NCI-H2196 (cell line): ENCODE measurements at regions not wholly inside any gene's neighbourhood (a gene's known extent, or its start where the extent isn't known, plus 50 kb on each side); places are given as distances from the start of the nearest gene placed in this dataset.

Source experiments
- DNase-seq: peaks from one replicate; lab custom pipeline; 2025; ENCODE audit not compliant: unreplicated experiment; lab: John Stamatoyannopoulos, UW

GRCh38 chr6:50102676-50103075, 52.9 kb upstream of the DEFB112 start:
- no peak for DNase-seq

GRCh38 chr6:50110587-50110986, 60.9 kb upstream of the DEFB112 start:
- DNase-seq, result no peak

GRCh38 chr6:50112981-50113857, 63.5 kb upstream of the DEFB112 start:
- no peak for DNase-seq

GRCh38 chr6:50116390-50116789, 66.7 kb upstream of the DEFB112 start:
- DNase-seq, result no peak

GRCh38 chr6:50116797-50117542, 67.2 kb upstream of the DEFB112 start:
- no peak for DNase-seq

- DNase-seq, result no peak
Observed at GRCh38 chr6:50120300-50120699, 70.6 kb upstream of the DEFB112 start.

GRCh38 chr6:50123688-50124087, 74.0 kb upstream of the DEFB112 start:
- no peak for DNase-seq

GRCh38 chr6:50124572-50124971, 74.8 kb upstream of the DEFB112 start:
- no peak for DNase-seq

GRCh38 chr6:50128420-50129005, 78.8 kb upstream of the DEFB112 start:
- peak; percentile 19 for DNase-seq

- no peak for DNase-seq
Observed at GRCh38 chr6:50135968-50136367, 86.2 kb upstream of the DEFB112 start.

GRCh38 chr6:50141100-50141499, 91.4 kb upstream of the DEFB112 start:
- no peak for DNase-seq

- no peak for DNase-seq
Observed at GRCh38 chr6:50143011-50143719, 93.4 kb upstream of the DEFB112 start.

- no peak for DNase-seq
Observed at GRCh38 chr6:50145125-50145524, 95.4 kb upstream of the DEFB112 start.

GRCh38 chr6:50147371-50147770, 97.6 kb upstream of the DEFB112 start:
- DNase-seq, result no peak

GRCh38 chr6:50180646-50181045, 130.9 kb upstream of the DEFB112 start:
- DNase-seq, result no peak

GRCh38 chr6:50185006-50185405, 135.3 kb upstream of the DEFB112 start:
- no peak for DNase-seq

GRCh38 chr6:50187351-50187921, 137.7 kb upstream of the DEFB112 start:
- DNase-seq, result no peak

GRCh38 chr6:50198245-50198644, 148.5 kb upstream of the DEFB112 start:
- no peak for DNase-seq

GRCh38 chr6:50202766-50203165, 153.0 kb upstream of the DEFB112 start:
- no peak for DNase-seq

GRCh38 chr6:50211582-50211981, 161.9 kb upstream of the DEFB112 start:
- no peak for DNase-seq

- DNase-seq, result no peak
Observed at GRCh38 chr6:50213146-50213545, 163.4 kb upstream of the DEFB112 start.
